BE2C (cell line): ENCODE measurements at regions not wholly inside any gene's neighbourhood (a gene's known extent, or its start where the extent isn't known, plus 50 kb on each side); places are given as distances from the start of the nearest gene placed in this dataset.

Experiments used
- DNase-seq: peaks from one replicate; pipeline ENCODE4 v3.0.0-alpha.2; 2020
- H3K27me3 ChIP-seq: fragments of 250-450 bp; sonication (Bioruptor Pico); 2 replicates; pipeline ENCODE4 v1.5.1; 2020; ENCODE audit warnings: mild to moderate bottlenecking
- H3K36me3 ChIP-seq: fragments of 250-450 bp; sonication (Bioruptor Pico); 2 replicates; pipeline ENCODE4 v1.5.1; 2020; ENCODE audit warnings: mild to moderate bottlenecking
- H3K4me1 ChIP-seq: fragments of 250-450 bp; sonication (Bioruptor Pico); 2 replicates; pipeline ENCODE4 v1.5.1; 2020
- H3K4me3 ChIP-seq: 2 replicates; pipeline ENCODE4 v1.5.1; 2011; ENCODE audit warnings: low read depth, low read length
- H3K9me3 ChIP-seq: fragments of 250-450 bp; sonication (Bioruptor Pico); 2 replicates; pipeline ENCODE4 v1.5.1; 2020
- CTCF ChIP-seq: IDR thresholded peaks from 2 replicates; pipeline ENCODE4 v1.5.1; 2012; ENCODE audit warnings: mild to moderate bottlenecking, low read depth, low read length

GRCh38 chr22:49289822-49290679 is 537.6 kb downstream of the BRD1 start:
- Histone ChIP-seq H3K4me1 (no peaks in the 10 kb centered on the region), H3K4me3 (no peak overlapping the region), H3K27me3 (no peaks in the 10 kb centered on the region), H3K9me3 (no peaks in the 10 kb centered on the region; the same call in 1 of the 2 replicates), H3K36me3 (no peaks in the 10 kb centered on the region)
- TF ChIP-seq CTCF = no peak
- DNase-seq = no peak

GRCh38 chr22:49286181-49286760 is 541.4 kb downstream of the BRD1 start:
- no peaks in the 10 kb centered on the region for H3K9me3 ChIP-seq

GRCh38 chr22:49284931-49285330 is 542.7 kb downstream of the BRD1 start:
- Histone ChIP-seq H3K27me3 (no peaks in the 10 kb centered on the region), H3K4me1 (no peaks in the 10 kb centered on the region), H3K36me3 (no peaks in the 10 kb centered on the region), H3K4me3 (no peak overlapping the region), H3K9me3 (no peaks in the 10 kb centered on the region)
- DNase-seq = no peak
- TF ChIP-seq CTCF = no peak

More at GRCh38 chr22:49286181-49286760, 541.4 kb downstream of the BRD1 start:
- no peaks in the 10 kb centered on the region for H3K4me1 ChIP-seq
- no peaks in the 10 kb centered on the region for H3K27me3 ChIP-seq
- DNase-seq = no peak
- no peak for TF ChIP-seq CTCF
- H3K36me3 ChIP-seq = no peaks in the 10 kb centered on the region
- H3K4me3 ChIP-seq = no peak overlapping the region

GRCh38 chr22:49284056-49284784 is 543.5 kb downstream of the BRD1 start:
- DNase-seq = no peak
- Histone ChIP-seq H3K4me3 (no peak overlapping the region), H3K4me1 (no peaks in the 10 kb centered on the region), H3K36me3 (no peaks in the 10 kb centered on the region), H3K9me3 (no peaks in the 10 kb centered on the region), H3K27me3 (no peaks in the 10 kb centered on the region)
- no peak for TF ChIP-seq CTCF

DNA sequence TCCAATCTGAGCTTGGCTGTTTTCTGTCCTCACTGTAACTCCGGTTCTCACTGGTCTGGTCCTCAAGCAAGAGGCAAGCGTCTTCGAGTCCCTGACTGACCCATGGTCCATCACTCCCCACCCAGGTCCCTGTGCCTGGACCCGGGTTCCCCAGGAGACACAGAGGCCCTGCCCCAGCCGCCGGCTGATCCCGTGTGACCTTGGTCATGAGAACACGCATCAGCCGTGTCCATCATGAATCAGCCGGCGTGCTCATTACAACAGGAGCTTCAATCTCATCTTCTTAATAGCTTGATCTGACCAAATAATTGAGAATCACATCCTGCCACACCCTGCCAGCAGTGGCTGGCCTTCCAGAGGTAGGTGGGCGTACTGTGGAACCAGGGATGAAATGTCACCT is 545.1 kb downstream of the BRD1 start:
- Histone ChIP-seq H3K27me3 (no peaks in the 10 kb centered on the region), H3K4me1 (no peaks in the 10 kb centered on the region), H3K4me3 (no peak overlapping the region), H3K9me3 (no peaks in the 10 kb centered on the region), H3K36me3 (no peaks in the 10 kb centered on the region)
- TF ChIP-seq CTCF = no peak
- DNase-seq = no peak
